OCI-LY3 (cell line): ENCODE measurements at regions not wholly inside any gene's neighbourhood (a gene's known extent, or its start where the extent isn't known, plus 50 kb on each side); places are given as distances from the start of the nearest gene placed in this dataset.

ENCODE experiments used
- CTCF ChIP-seq: fragments of 200-600, 300-600 bp; sonication (generic); IDR thresholded peaks from 2 replicates; pipeline ENCODE4 v1.5.1; 2014; ENCODE audit warnings: antibody characterized with exemption, low read length, low read depth
- EZH2phosphoT487 ChIP-seq: fragments of 200-600 bp; shearing (Covaris generic); IDR thresholded peaks from 2 replicates; pipeline ENCODE4 v1.6.1; 2018; ENCODE audit warnings: antibody characterized with exemption, mixed run types, low read depth

GRCh38 chrX:131840799-131841495, 182.2 kb upstream of the STK26 start:
- TF ChIP-seq CTCF (no peak), EZH2phosphoT487 (no peak)
